ENCODE measurements at regions not wholly inside any gene's neighbourhood (a gene's known extent, or its start where the extent isn't known, plus 50 kb on each side); places are given as distances from the start of the nearest gene placed in this dataset.

DNA sequence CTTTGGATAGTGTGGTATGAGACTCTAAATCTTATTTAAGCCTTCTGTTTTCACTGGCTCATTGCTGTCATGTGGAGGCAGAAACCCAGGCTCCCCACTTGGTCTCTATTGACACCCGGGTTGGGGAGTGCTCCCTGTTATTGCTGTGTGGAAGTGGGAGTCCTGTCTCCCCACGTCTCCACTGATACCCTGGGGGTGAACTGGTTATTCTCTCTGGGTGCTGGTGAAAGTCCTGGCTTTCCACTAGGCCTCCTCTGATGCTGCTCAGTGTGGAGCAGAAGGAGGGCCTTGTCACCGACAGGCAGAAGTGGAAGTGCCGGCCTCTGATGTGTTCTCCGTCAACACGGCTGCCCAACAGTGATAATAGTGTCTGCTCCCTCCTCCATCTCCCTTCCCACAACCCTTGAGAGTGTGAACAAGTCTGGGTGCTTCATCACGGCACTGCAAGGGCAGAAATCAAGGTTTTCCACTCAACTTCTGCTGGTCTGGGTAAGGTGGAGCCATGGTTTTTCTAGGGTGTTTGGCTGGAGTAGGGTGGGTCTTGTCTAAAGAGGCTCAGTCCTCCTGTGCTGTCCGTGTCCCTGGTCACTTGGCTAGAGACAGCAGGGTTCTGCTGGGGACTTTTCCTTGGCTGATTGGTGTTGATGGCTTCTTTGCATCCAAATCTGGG is 240.7 kb upstream of the B3GAT1 start:
- no peak for DNase-seq (ENCODE audit: low read depth in 2 of 2)

- no peak for DNase-seq (ENCODE audit: low read depth in 2 of 2)
Measured at GRCh38 chr11:134647066-134647743, 235.2 kb upstream of the B3GAT1 start.

- no peak for DNase-seq (ENCODE audit: low read depth in 2 of 2)
Measured at GRCh38 chr11:134646561-134646960, 234.5 kb upstream of the B3GAT1 start.

GRCh38 chr11:134645576-134645975 is 233.5 kb upstream of the B3GAT1 start:
- no peak for DNase-seq (ENCODE audit: low read depth in 2 of 2)

DNA sequence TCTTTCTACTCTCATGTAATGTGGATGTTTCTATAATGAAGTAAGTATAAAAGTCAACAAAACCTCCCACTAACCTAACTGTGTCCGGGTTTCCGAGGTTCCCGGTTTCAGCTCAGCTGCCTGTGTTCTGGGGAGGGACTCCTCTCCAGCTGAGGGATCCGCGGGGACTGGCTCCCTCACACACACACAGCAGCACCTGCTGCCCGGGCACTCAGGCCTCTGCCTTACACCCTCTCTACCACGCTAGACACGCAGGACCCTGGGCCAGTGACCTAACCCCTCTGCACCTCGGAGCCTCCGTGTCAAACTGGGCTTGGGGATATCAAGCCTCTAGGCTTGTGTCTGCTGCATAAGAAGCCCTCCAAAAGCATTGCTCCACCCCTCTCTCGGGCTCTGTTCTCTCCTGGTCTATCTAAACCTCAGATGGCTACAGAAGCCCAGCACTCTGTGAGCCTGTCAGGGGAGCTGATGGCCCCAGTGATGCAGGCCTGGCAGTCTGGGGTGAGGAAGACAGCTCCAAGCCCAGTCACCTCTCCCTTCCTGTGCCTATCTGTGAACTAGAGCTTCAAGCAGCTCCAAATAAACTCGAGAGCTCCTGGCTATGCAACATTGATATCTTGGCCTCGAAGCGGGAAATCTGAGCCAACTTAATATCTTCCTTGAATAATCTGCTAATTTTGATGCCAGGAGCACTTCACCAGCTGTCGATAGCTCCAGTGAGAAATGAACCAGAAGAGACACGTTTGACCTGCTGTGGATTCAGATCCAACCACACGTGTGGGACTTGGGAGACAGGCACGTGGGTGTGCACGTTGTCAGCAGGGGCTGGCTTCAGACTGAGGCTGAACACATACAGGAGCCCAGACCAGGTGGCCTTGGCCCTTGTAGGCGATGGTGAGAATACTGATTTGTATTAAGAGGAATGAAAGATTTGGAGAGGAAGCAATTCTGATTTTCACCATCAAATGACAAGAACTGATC is 232.7 kb upstream of the B3GAT1 start:
- DNase-seq (ENCODE audit: low read depth in 2 of 2) = no peak

GRCh38 chr11:134643115-134644012 is 231.3 kb upstream of the B3GAT1 start:
- DNase-seq (ENCODE audit: low read depth in 2 of 2) = no peak

GRCh38 chr11:134642206-134642605 is 230.2 kb upstream of the B3GAT1 start:
- no peak for DNase-seq (ENCODE audit: low read depth in 2 of 2)

DNA sequence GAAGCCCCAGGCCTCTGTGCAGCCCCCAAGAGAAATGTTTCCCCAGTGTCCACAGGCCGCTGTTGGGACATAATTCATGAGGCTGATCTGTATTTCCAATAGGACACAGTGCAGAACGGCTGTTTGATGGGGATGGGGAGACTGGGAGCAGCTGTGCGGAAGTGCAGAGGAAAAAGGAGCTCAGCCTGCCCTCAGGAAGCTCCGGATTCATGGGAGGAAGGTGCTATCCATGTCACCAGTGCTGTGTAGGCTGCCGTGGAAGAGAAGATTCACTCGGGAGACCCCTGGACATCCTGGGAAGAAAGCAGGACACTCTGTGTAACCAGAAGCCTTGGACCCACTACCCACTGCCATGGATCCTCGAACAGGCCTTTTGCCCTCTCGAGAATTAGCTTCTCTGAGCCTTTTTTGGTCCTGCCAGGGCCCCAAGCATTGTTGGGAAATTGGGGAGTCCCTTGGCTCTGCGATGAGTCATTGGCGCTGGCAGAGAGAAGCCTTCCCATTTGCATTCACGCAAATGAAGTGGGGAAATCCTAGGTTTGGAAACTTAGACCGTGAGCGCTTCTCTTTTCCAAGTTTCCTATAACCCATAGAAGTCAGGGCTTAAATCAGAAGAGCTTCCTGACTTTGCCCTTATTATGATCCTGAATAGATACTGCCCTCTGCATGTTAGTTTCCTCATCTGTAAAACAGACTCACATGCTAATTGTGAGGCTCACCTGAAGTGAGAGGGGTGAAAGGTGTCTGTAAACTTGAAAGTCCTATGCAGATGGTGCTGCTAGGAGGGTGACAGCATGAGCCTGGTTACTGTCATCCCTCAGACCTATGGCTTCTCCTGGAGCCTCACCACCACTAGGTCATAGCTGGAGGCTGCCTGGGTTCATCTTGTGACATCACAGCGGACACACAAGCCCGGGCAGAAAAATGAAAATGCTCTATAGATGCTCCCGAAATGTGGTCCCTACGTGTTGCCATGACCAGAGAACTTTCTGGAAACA is 229.2 kb upstream of the B3GAT1 start:
- DNase-seq (ENCODE audit: low read depth in 2 of 2) = no peak

DNA sequence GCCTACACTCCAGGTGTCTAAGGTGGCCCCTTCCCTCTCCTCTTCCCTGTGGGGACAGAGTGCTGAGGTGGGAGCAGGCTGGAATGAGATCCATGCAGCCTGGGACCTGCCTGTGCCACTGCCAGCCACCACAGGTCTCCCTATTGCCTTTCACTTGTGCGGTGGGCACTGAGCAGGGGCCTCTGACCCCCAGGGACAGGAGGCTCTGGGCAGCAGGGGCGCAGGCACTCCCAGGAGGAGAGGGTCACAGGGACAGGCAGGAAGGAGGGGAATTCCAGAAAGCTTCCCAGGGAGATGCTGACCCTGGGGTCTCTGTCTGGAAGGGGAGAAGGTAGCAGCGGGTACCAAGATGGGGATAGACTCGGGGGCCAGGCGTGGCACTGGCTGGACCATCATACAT is 228.5 kb upstream of the B3GAT1 start:
- DNase-seq (ENCODE audit: low read depth in 2 of 2) = no peak

GRCh38 chr11:134639586-134640330 is 227.7 kb upstream of the B3GAT1 start:
- no peak for DNase-seq (ENCODE audit: low read depth in 2 of 2)

DNA sequence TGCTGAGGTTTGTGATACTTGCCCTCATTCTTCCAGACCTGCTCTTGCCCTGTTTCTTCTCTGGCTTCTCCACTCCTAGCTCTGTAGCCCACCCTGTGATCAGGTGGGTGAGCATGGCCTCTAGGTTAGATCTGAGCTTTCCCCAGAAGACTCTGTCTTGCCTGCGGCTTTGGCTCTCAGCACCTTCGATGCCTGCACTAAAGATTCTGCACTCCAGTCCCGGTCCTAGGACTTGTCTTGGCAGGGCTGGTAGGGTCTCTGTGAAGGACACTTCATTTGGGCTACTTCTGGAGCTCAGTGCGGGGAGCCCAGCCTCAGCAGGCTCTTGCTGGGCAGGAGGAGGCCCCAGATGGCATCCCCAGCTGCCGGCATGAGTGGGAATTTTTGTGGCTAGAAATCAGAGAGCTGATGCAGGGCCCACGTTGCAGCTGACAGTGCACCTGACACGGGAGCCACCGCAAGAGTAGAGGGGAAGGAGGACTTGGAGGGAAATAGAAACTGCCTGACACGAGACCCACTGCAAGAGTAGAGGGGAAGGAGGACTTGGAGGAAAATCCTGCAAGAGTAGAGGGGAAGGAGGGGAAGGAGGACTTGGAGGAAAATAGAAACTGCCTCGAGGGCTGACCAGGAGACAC is 226.9 kb upstream of the B3GAT1 start:
- DNase-seq (ENCODE audit: low read depth in 2 of 2) = no peak

- no peak for DNase-seq (ENCODE audit: low read depth in 2 of 2)
Measured at GRCh38 chr11:134637091-134638015, 225.3 kb upstream of the B3GAT1 start.

GRCh38 chr11:134636071-134636470 is 224.0 kb upstream of the B3GAT1 start:
- no peak for DNase-seq (ENCODE audit: low read depth in 2 of 2)

GRCh38 chr11:134634897-134635831 is 223.1 kb upstream of the B3GAT1 start:
- DNase-seq (ENCODE audit: low read depth in 2 of 2) = no peak

GRCh38 chr11:134633276-134633675 is 221.2 kb upstream of the B3GAT1 start:
- no peak for DNase-seq (ENCODE audit: low read depth in 2 of 2)

GRCh38 chr11:134632347-134633119 is 220.5 kb upstream of the B3GAT1 start:
- DNase-seq (ENCODE audit: low read depth in 2 of 2) = no peak

Data from stimulated activated CD4-positive, alpha-beta T cell treated with anti-CD3 and anti-CD28 coated beads, Interleukin-1b, Interleukin-23, amount 100 ng/mL, for 4 hours (primary cell).